PC-3 (cell line): ENCODE measurements at regions not wholly inside any gene's neighbourhood (a gene's known extent, or its start where the extent isn't known, plus 50 kb on each side); places are given as distances from the start of the nearest gene placed in this dataset.

Experiments
- ATAC-seq: fragments of 200-7000 bp; cut with Tn5 transposase; 2 replicates; pipeline ENCODE4 v1.9.1; 2020; ENCODE audit warnings: mild to moderate bottlenecking, moderate library complexity
- BruUV-seq: library from RNA; stranded (reverse); fragments of 400-500 nt; replicated peaks from 2 replicates; lab custom pipeline; 2021; lab: Mats Ljungman, UMichigan
- CTCF ChIA-PET: fragments of 300-600 bp; sonication (Branson Sonifier 250); formaldehyde crosslinking; loops from one replicate; lab custom pipeline; 2022; ENCODE audit warnings: antibody characterized with exemption; lab: Charles Lee
- POLR2A ChIA-PET: fragments of 300-600 bp; sonication (Branson Sonifier 250); formaldehyde crosslinking; loops from one replicate; lab custom pipeline; 2022; ENCODE audit warnings: antibody characterized with exemption; ENCODE audit not compliant: unreplicated experiment; lab: Charles Lee
- DNase-seq: peaks from one replicate; pipeline ENCODE4 v3.0.0-alpha.2; 2015
- H2AFZ ChIP-seq: fragments of 300-600 bp; sonication (generic); 2 replicates; pipeline ENCODE4 v1.6.0; 2016; ENCODE audit warnings: antibody characterized with exemption, low read length
- H3F3A ChIP-seq: fragments of 300-600 bp; sonication (generic); one replicate; pipeline ENCODE4 v1.6.0; 2017; ENCODE audit warnings: antibody characterized with exemption, low read length, control low read depth, mild to moderate bottlenecking; ENCODE audit not compliant: unreplicated experiment
- H3K27ac ChIP-seq: fragments of 300-600 bp; sonication (generic); 2 replicates; pipeline ENCODE4 v1.5.1; 2016; ENCODE audit warnings: mild to moderate bottlenecking, low read length
- H3K27me3 ChIP-seq: fragments of 300-600 bp; sonication (generic); 2 replicates; pipeline ENCODE4 v1.6.1; 2016; ENCODE audit warnings: low read length, mixed read lengths
- H3K36me3 ChIP-seq: fragments of 300-600 bp; sonication (generic); 2 replicates; pipeline ENCODE4 v1.6.1; 2016; ENCODE audit warnings: low read depth, mixed run types, low read length, mixed read lengths
- H3K4me1 ChIP-seq: fragments of 300-600 bp; sonication (generic); 2 replicates; pipeline ENCODE4 v1.5.1; 2016; ENCODE audit warnings: low read length; ENCODE audit not compliant: insufficient read depth
- H3K4me2 ChIP-seq: fragments of 300-600 bp; sonication (generic); 2 replicates; pipeline ENCODE4 v1.6.0; 2016; ENCODE audit warnings: low read length
- H3K4me3 ChIP-seq: fragments of 300-600 bp; sonication (generic); 2 replicates; pipeline ENCODE4 v1.5.1; 2016; ENCODE audit warnings: mild to moderate bottlenecking, low read length, mixed read lengths
- H3K79me2 ChIP-seq: fragments of 300-600 bp; sonication (generic); 2 replicates; pipeline ENCODE4 v1.6.1; 2017; ENCODE audit warnings: low read length, mixed read lengths
- H3K9ac ChIP-seq: fragments of 300-600 bp; sonication (generic); 2 replicates; pipeline ENCODE4 v1.6.0; 2016; ENCODE audit warnings: mild to moderate bottlenecking, low read length
- H3K9me2 ChIP-seq: fragments of 300-600 bp; sonication (generic); replicated peaks from 2 replicates; pipeline ENCODE4 v1.6.1; 2016; ENCODE audit warnings: mixed run types, low read length, mixed read lengths
- H3K9me3 ChIP-seq: fragments of 300-600 bp; sonication (generic); 2 replicates; pipeline ENCODE4 v1.6.1; 2016; ENCODE audit warnings: low read length, mixed read lengths
- H4K20me1 ChIP-seq: fragments of 300-600 bp; sonication (generic); 2 replicates; pipeline ENCODE4 v1.6.1; 2016; ENCODE audit warnings: low read length, mixed read lengths
- EZH2 ChIP-seq: fragments of 300-600 bp; sonication (generic); IDR thresholded peaks from one replicate; pipeline ENCODE4 v1.6.1; 2017; ENCODE audit warnings: antibody characterized with exemption, mild to moderate bottlenecking, low read length; ENCODE audit not compliant: unreplicated experiment
- EZH2phosphoT487 ChIP-seq: fragments of 300-600 bp; sonication (generic); IDR thresholded peaks from 2 replicates; pipeline ENCODE4 v1.6.1; 2018; ENCODE audit warnings: mild to moderate bottlenecking, antibody characterized with exemption, low read length, borderline replicate concordance
- intact Hi-C: fragments of 100-400 bp; cut with micrococcal nuclease; formaldehyde crosslinking; loops from 2 replicates; pipeline ENCODE4 v1.9.0; 2023
- TF ChIP-seq, protein P1 (sequence below): fragments of 300-600 bp; sonication (generic); conservative IDR thresholded peaks from 2 replicates; pipeline ENCODE4 v1.5.1; 2017; ENCODE audit warnings: antibody characterized with exemption, low read depth, mild to moderate bottlenecking, low read length

DNA sequence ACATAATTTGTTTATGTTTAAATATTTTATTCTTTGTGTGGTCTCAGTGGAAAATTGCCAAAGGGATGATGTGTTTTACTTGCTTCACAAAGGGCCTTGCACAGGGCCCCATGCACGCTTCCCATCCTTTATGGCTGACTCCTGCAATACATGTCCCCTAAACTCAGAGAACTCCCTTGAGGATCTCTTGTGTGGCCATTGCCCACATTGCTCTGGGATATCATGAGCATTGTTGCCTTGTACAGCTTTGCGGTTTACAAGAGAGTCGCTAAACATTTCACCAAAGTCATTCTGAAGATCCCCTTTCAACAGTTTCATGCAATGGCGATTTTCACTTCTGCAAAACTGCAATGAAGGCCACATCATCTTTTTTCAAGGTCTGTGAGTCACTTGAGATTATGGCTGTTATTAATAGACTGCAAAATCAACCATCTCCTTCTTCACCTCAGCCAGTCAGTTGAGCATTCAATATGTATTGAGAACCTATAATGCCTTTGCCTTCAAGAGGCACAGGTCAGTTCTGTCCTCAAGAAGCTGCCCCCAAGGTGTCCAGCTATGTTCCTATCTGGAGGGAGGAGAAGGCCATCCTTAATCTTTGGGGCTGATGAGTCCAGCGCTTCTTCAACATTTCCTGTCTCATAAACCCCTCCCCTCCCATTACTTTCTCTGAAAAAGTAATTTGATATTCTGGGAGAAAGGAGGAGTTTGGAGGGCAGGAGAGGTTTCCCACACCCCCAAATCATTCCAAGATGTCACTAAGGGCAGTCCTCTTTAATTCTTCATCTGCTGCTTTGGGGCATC is 108.1 kb downstream of the CCDC71L start:
- no peak overlapping the region for H3K4me2 ChIP-seq
- H3K9me3 ChIP-seq, result no peaks in the 10 kb centered on the region
- H3K4me1 ChIP-seq, result no peaks in the 10 kb centered on the region
- H3K4me3 ChIP-seq, result no peak overlapping the region
- H3K27ac ChIP-seq, result no peak overlapping the region
- no TSS peak for BruUV-seq
- H3K9me2 ChIP-seq, result no peaks in the 10 kb centered on the region
- H3F3A ChIP-seq, result no peaks in the 10 kb centered on the region
- H3K36me3 ChIP-seq, result no peaks in the 10 kb centered on the region
- intact Hi-C loops, result no loop called here
- ChIA-PET CTCF (no interaction called here), POLR2A (no interaction called here)
- DNase-seq (no peak), ATAC-seq (no peak)
- TF ChIP-seq EZH2phosphoT487 (no peak), EZH2 (no peak)
- TF ChIP-seq, protein P1, sequence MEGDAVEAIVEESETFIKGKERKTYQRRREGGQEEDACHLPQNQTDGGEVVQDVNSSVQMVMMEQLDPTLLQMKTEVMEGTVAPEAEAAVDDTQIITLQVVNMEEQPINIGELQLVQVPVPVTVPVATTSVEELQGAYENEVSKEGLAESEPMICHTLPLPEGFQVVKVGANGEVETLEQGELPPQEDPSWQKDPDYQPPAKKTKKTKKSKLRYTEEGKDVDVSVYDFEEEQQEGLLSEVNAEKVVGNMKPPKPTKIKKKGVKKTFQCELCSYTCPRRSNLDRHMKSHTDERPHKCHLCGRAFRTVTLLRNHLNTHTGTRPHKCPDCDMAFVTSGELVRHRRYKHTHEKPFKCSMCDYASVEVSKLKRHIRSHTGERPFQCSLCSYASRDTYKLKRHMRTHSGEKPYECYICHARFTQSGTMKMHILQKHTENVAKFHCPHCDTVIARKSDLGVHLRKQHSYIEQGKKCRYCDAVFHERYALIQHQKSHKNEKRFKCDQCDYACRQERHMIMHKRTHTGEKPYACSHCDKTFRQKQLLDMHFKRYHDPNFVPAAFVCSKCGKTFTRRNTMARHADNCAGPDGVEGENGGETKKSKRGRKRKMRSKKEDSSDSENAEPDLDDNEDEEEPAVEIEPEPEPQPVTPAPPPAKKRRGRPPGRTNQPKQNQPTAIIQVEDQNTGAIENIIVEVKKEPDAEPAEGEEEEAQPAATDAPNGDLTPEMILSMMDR, result no peak
- H3K27me3 ChIP-seq, result no peaks in the 10 kb centered on the region
- no peak overlapping the region for H3K9ac ChIP-seq
- H3K79me2 ChIP-seq, result no peaks in the 10 kb centered on the region
- H2AFZ ChIP-seq, result no peak overlapping the region
- no peaks in the 10 kb centered on the region for H4K20me1 ChIP-seq

DNA sequence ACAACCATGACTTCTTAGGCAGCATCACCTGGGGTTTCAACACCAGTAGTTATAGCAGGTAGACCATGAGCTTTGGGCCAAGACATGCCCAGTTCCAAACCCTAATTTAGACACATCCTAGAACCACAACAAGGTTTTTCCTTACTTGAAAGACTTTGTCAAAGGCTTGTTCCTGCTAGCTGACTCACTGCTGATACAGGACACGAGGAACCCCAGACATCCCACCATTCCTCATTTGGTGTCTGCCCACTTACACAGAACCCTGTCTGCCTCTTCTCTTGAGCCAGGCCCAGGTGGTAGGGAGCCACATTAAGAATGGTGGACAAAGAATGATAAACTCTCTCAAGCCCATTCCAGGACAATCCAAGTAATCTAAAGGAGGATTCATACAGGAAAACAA is 109.0 kb downstream of the CCDC71L start:
- no peaks in the 10 kb centered on the region for H3F3A ChIP-seq
- ATAC-seq (no peak), DNase-seq (no peak)
- H2AFZ ChIP-seq, result no peak overlapping the region
- H3K9ac ChIP-seq, result no peak overlapping the region
- no peaks in the 10 kb centered on the region for H3K4me1 ChIP-seq
- H3K4me2 ChIP-seq, result no peak overlapping the region
- H3K36me3 ChIP-seq, result no peaks in the 10 kb centered on the region
- no peaks in the 10 kb centered on the region for H3K79me2 ChIP-seq
- ChIA-PET POLR2A (no interaction called here), CTCF (no interaction called here)
- no peak overlapping the region for H3K4me3 ChIP-seq
- no peak overlapping the region for H3K27ac ChIP-seq
- TF ChIP-seq EZH2 (no peak), EZH2phosphoT487 (no peak)
- TF ChIP-seq, protein P1, result no peak
- H3K9me2 ChIP-seq, result no peaks in the 10 kb centered on the region
- intact Hi-C loops, result no loop called here
- no peaks in the 10 kb centered on the region for H3K9me3 ChIP-seq
- no TSS peak for BruUV-seq
- H3K27me3 ChIP-seq, result no peaks in the 10 kb centered on the region
- H4K20me1 ChIP-seq, result no peaks in the 10 kb centered on the region

DNA sequence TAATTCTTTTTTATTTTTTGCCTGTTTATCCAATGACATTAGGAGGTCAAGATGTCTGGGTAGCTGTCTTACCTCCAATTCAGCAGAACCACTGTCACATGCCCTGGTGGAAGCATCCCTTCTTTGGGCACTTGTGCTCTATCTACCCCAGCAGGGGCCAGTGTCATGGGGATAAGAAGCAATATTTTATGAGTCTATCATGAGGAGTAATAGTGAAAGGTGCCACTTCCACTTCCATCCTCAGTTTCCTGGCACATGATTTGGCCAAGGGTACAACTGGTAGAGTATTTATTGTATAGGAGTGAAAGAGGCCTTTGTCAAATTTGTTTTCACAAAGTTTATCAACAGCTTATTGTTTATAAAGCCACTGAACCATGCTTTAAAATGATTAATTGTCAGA is 112.5 kb downstream of the CCDC71L start:
- Histone ChIP-seq H3K9me2 (no peaks in the 10 kb centered on the region), H3K4me1 (no peaks in the 10 kb centered on the region), H3K4me2 (no peak overlapping the region), H3K9me3 (no peaks in the 10 kb centered on the region), H3K36me3 (no peaks in the 10 kb centered on the region), H3K79me2 (no peaks in the 10 kb centered on the region), H3F3A (no peaks in the 10 kb centered on the region), H2AFZ (no peak overlapping the region), H3K4me3 (no peak overlapping the region), H4K20me1 (no peaks in the 10 kb centered on the region), H3K27ac (no peak overlapping the region), H3K27me3 (no peaks in the 10 kb centered on the region), H3K9ac (no peak overlapping the region)
- TF ChIP-seq EZH2phosphoT487, result no peak
- no peak for TF ChIP-seq EZH2
- TF ChIP-seq, protein P1, result no peak
- DNase-seq (no peak), ATAC-seq (no peak)
- POLR2A ChIA-PET, result interaction anchor here (0.8 kb wide), 1 partner anchor 263 kb away, joined by 3 read pairs; no protein-coding TSS in a partner anchor
- intact Hi-C loops, result no loop called here
- no TSS peak for BruUV-seq
- CTCF ChIA-PET, result no interaction called here
